Glutamatergic neuron (in vitro differentiated cells): ENCODE measurements at regions not wholly inside any gene's neighbourhood (a gene's known extent, or its start where the extent isn't known, plus 50 kb on each side); places are given as distances from the start of the nearest gene placed in this dataset.
"Not testable (repeated sequence)": the region's sequence is repeated elsewhere in the genome, so short reads cannot be mapped to it uniquely, and the experiment has no call there.

Experiments used
- DNase-seq: peaks from one replicate; pipeline ENCODE4 v3.0.0; 2022
- H3K27ac Mint-ChIP-seq: one replicate; pipeline ENCODE4 v1.8.0; 2020; ENCODE audit warnings: mild to moderate bottlenecking, mixed read lengths, inconsistent platforms; ENCODE audit not compliant: unreplicated experiment
- H3K27me3 Mint-ChIP-seq: one replicate; pipeline ENCODE4 v1.8.0; 2020; ENCODE audit warnings: mild to moderate bottlenecking, moderate library complexity, mixed read lengths, inconsistent platforms; ENCODE audit not compliant: unreplicated experiment
- H3K36me3 Mint-ChIP-seq: one replicate; pipeline ENCODE4 v1.8.0; 2020; ENCODE audit warnings: mild to moderate bottlenecking, mixed read lengths, inconsistent platforms; ENCODE audit not compliant: unreplicated experiment
- H3K4me1 Mint-ChIP-seq: one replicate; pipeline ENCODE4 v1.8.0; 2020; ENCODE audit warnings: mild to moderate bottlenecking, low read depth, mixed read lengths, inconsistent platforms; ENCODE audit not compliant: unreplicated experiment
- H3K4me3 Mint-ChIP-seq: one replicate; pipeline ENCODE4 v1.8.0; 2020; ENCODE audit warnings: mild to moderate bottlenecking, mixed read lengths, inconsistent platforms; ENCODE audit not compliant: unreplicated experiment
- H3K9me3 Mint-ChIP-seq: one replicate; pipeline ENCODE4 v1.8.0; 2020; ENCODE audit warnings: mild to moderate bottlenecking, moderate library complexity, mixed read lengths, inconsistent platforms; ENCODE audit not compliant: unreplicated experiment
- CTCF ChIP-seq: fragments of 200-600 bp; sonication (generic); IDR thresholded peaks from one replicate; pipeline ENCODE4 v1.5.0; 2021; ENCODE audit not compliant: partially characterized antibody, unreplicated experiment

- TF ChIP-seq CTCF = no peak
Observed at GRCh38 chr6:21870076-21870730, 276.7 kb downstream of the SOX4 start.

GRCh38 chr6:21871831-21872230 lies 278.3 kb downstream of the SOX4 start:
- peaks cover 7% of the 10 kb centered on the region for H3K9me3 Mint-ChIP-seq
- H3K27me3 Mint-ChIP-seq = no peaks in the 10 kb centered on the region
- no peak overlapping the region for H3K4me3 Mint-ChIP-seq
- DNase-seq = no peak
- no peak overlapping the region for H3K27ac Mint-ChIP-seq
- H3K4me1 Mint-ChIP-seq = peaks cover 19% of the 10 kb centered on the region
- TF ChIP-seq CTCF = no peak
- H3K36me3 Mint-ChIP-seq = no peaks in the 10 kb centered on the region

More at GRCh38 chr6:21870076-21870730, 276.7 kb downstream of the SOX4 start:
- Mint-ChIP-seq H3K4me3 (no peak overlapping the region), H3K27me3 (no peaks in the 10 kb centered on the region), H3K9me3 (peaks cover 7% of the 10 kb centered on the region), H3K4me1 (peaks cover 19% of the 10 kb centered on the region), H3K36me3 (no peaks in the 10 kb centered on the region), H3K27ac (peak overlapping the region; percentile 60)
- no peak for DNase-seq

- Mint-ChIP-seq H3K4me3 (no peak overlapping the region), H3K27me3 (no peaks in the 10 kb centered on the region), H3K36me3 (no peaks in the 10 kb centered on the region), H3K9me3 (peaks cover 7% of the 10 kb centered on the region), H3K27ac (no peak overlapping the region), H3K4me1 (peaks cover 19% of the 10 kb centered on the region)
- no peak for TF ChIP-seq CTCF
- no peak for DNase-seq
Observed at GRCh38 chr6:21872749-21873148, 279.2 kb downstream of the SOX4 start.

- no peaks in the 10 kb centered on the region for H3K27me3 Mint-ChIP-seq
- no peak for TF ChIP-seq CTCF
- H3K36me3 Mint-ChIP-seq = no peaks in the 10 kb centered on the region
- H3K9me3 Mint-ChIP-seq = peaks cover 1% of the 10 kb centered on the region
- H3K4me1 Mint-ChIP-seq = peaks cover 19% of the 10 kb centered on the region
- no peak overlapping the region for H3K4me3 Mint-ChIP-seq
- DNase-seq = no peak
- H3K27ac Mint-ChIP-seq = no peak overlapping the region
Observed at GRCh38 chr6:21873562-21873961, 280.0 kb downstream of the SOX4 start.

GRCh38 chr6:21874372-21874771 lies 280.8 kb downstream of the SOX4 start:
- peaks cover 1% of the 10 kb centered on the region for H3K9me3 Mint-ChIP-seq
- no peak overlapping the region for H3K4me3 Mint-ChIP-seq
- H3K36me3 Mint-ChIP-seq = no peaks in the 10 kb centered on the region

GRCh38 chr6:21877037-21877436 lies 283.5 kb downstream of the SOX4 start:
- H3K27me3 Mint-ChIP-seq, H3K4me3 Mint-ChIP-seq, H3K9me3 Mint-ChIP-seq, H3K27ac Mint-ChIP-seq, H3K36me3 Mint-ChIP-seq, H3K4me1 Mint-ChIP-seq, DNase-seq: not testable (repeated sequence)

More at GRCh38 chr6:21874372-21874771, 280.8 kb downstream of the SOX4 start:
- Mint-ChIP-seq H3K27ac (no peak overlapping the region), H3K4me1 (peaks cover 16% of the 10 kb centered on the region), H3K27me3 (no peaks in the 10 kb centered on the region)
- DNase-seq = no peak
- no peak for TF ChIP-seq CTCF

GRCh38 chr6:21880249-21880648 lies 286.7 kb downstream of the SOX4 start:
- H3K36me3 Mint-ChIP-seq, H3K4me3 Mint-ChIP-seq, DNase-seq, H3K27ac Mint-ChIP-seq, H3K9me3 Mint-ChIP-seq, H3K27me3 Mint-ChIP-seq: not testable (repeated sequence)
- peaks cover 14% of the 10 kb centered on the region for H3K4me1 Mint-ChIP-seq
